ENCODE measurements at regions not wholly inside any gene's neighbourhood (a gene's known extent, or its start where the extent isn't known, plus 50 kb on each side); places are given as distances from the start of the nearest gene placed in this dataset.
"Not testable (repeated sequence)": the region's sequence is repeated elsewhere in the genome, so short reads cannot be mapped to it uniquely, and the experiment has no call there.

DNA sequence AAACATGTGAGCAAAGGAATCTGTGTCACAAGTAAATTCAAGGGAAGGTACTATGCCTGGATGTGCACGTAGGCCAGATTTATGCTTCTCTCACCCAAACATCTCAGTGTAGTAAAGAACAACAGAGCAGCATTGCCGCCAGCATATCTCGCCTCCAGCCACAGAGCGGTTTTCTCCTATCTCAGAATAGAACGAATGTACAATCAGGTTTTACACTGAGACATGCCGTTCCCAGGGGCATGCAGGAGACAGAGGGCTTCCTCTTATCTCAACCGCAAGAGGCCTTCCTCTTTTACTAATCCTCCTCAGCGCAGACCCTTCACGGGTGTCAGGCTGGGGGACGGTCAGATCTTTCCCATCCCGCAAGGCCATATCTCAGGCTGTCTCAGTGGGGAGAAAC is 175.3 kb downstream of the RPIA start:
- DNase-seq: peak; percentile 51

GRCh38 chr2:88868861-88869260 is 177.4 kb downstream of the RPIA start:
- no peak for DNase-seq

GRCh38 chr2:88870267-88870839 is 178.9 kb downstream of the RPIA start:
- no peak for DNase-seq

GRCh38 chr2:88871336-88871735 is 179.9 kb downstream of the RPIA start:
- DNase-seq: no peak

DNA sequence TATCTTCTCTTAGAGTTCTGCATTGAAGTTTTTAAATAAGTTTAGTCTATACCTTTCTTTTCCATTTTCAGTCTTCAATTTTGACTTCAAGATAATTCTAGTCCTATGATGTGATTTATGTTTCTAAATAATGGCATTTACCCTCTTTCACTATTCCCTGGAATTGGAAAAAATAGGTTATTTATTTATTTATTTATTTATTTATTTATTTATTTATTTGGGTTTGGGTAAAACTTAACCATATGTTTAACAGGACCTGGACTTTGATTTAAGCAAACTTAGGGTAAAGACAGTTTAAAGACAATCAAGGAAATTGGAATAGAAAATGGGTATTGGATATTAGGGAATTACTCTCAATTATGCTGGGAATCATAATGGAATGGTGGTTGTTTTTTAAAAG is 182.1 kb downstream of the RPIA start:
- no peak for DNase-seq

- peak; percentile 54 for DNase-seq
Observed at GRCh38 chr2:88874063-88874657, 182.7 kb downstream of the RPIA start.

GRCh38 chr2:88875736-88876135 is 184.3 kb downstream of the RPIA start:
- DNase-seq: no peak

DNA sequence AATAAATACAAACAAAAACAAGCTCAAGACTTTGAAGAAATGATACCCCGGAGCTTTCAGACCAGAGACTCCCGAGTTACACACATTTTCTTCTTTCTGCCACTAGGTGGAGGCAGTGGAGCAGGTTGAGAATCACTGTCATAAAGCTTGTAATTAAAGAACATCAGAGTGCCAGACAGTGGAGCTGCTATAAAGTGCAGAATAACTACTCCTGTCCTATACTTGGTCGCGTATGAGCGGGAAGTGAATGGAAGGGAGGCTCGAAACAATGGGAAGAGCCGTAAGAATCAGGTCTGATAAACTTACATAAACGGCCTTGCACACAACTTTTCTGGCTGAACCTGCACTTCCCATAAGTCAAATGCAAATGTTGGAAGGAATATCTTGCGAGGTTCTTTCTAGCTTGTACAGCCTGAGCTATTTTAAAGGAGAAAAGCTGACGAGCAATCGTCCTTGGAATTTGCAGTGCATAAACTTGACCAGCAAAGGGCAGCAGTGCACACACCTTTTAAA is 189.0 kb downstream of the RPIA start:
- DNase-seq: peak; percentile 40

- DNase-seq: no peak
Observed at GRCh38 chr2:88885275-88885674, 193.8 kb downstream of the RPIA start.

DNA sequence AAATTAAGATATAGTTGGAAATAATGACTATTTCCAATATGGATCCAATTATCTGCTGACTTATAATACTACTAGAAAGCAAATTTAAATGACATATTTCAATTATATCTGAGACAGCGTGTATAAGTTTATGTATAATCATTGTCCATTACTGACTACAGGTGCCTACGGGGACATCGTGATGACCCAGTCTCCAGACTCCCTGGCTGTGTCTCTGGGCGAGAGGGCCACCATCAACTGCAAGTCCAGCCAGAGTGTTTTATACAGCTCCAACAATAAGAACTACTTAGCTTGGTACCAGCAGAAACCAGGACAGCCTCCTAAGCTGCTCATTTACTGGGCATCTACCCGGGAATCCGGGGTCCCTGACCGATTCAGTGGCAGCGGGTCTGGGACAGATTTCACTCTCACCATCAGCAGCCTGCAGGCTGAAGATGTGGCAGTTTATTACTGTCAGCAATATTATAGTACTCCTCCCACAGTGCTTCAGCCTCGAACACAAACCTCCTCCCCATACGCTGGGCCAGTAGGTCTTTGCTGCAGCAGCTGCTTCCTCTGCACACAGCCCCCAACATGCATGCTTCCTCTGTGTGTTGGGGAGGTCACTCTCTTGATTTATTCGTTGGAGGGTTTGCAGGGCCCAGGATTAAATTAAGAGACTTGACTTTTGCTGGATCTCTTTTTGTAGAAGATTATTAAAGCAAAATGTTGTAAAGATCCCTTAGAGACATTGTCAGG is 194.4 kb downstream of the RPIA start:
- DNase-seq: no peak

DNA sequence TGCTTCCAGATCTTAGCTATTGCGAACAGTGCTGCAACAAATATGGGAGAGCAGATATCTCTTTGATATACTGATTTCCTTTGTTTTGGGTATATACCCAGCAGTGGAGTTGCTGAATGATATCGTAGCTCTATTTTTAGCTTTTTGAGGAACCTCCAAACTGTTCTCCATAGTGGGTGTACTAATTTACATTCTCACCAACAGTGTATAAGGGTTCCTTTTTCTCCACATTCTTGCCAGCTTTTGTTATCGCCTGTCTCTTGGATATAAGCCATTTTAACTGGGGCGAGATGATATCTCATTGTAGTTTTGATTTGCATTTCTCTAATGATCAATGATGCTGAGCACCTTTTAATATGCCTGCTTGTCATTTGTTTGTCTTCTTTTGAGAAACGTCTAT is 196.0 kb downstream of the RPIA start:
- not testable (repeated sequence) for DNase-seq

GRCh38 chr2:88892207-88892606 is 200.7 kb downstream of the RPIA start:
- DNase-seq: no peak

- DNase-seq: no peak
Observed at GRCh38 chr2:88892788-88893187, 201.3 kb downstream of the RPIA start.

DNA sequence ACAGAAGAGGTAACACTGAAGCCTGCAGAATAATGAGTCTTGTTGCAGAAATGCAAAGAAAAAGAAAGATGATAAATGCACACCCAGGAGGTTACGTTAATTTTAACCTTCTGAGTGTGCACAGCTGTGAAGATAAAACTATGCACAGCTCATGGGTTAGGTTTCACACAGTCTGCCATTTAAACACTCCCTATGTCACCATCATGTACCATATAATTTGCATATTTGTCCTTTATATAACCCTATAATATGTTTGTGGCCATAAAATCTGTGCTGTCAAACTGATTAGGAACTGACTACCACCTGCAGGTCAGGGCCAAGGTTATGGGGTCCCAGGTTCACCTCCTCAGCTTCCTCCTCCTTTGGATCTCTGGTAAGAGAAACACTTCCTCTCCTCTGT is 205.5 kb downstream of the RPIA start:
- no peak for DNase-seq

DNA sequence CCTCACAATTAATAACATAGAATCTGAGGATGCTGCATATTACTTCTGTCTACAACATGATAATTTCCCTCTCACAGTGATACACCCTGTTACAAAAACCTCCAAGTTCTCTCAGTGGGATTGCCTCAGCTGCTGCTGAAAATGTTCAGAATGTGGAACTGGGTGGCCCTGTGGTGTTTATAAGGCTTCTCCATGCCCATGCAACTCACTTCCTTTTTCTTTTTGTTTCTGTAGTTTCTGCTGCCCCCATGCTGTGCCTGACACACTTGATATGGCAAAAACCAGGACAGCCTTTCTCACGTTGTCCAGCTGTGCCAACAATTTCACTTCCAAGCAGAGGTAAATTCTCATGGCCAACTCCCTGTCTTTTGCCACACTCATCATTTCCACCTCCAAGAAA is 206.2 kb downstream of the RPIA start:
- no peak for DNase-seq

- DNase-seq: peak; percentile 25
Observed at GRCh38 chr2:88903749-88904353, 212.4 kb downstream of the RPIA start.

- no peak for DNase-seq
Observed at GRCh38 chr2:88913280-88913679, 221.8 kb downstream of the RPIA start.

DNA sequence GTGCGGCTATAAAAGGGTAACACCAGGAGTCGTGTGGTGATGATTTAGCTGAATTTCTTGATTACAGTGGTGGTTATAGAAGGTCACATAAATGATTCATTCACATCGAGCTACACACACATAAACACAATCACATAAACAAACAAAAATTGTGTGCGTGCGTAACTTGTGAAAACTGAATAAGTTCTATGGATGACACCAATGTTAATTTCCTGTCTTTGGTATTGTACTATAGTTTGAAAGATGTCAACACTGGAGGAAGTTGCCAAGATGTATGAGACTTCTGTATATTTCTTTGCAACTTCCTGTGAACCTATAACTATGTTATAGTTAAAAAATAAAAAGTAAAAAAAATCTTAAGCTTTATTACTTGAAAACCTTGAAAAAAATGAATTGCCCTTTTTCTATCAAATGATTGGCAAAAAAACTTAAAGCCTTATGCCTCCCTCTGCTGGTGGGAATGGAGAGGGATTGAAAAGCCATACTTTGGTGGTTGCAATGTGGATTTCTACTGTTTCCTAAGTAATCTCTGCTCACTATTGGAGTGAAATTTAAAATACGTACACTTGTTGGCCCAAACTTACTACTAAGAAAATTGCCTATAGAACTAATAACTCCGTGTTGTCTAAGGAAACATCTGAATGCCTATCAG is 227.7 kb downstream of the RPIA start:
- peak; percentile 14 for DNase-seq

GRCh38 chr2:88920399-88920798 is 228.9 kb downstream of the RPIA start:
- not testable (repeated sequence) for DNase-seq

- no peak for DNase-seq
Observed at GRCh38 chr2:88924533-88924932, 233.1 kb downstream of the RPIA start.

DNA sequence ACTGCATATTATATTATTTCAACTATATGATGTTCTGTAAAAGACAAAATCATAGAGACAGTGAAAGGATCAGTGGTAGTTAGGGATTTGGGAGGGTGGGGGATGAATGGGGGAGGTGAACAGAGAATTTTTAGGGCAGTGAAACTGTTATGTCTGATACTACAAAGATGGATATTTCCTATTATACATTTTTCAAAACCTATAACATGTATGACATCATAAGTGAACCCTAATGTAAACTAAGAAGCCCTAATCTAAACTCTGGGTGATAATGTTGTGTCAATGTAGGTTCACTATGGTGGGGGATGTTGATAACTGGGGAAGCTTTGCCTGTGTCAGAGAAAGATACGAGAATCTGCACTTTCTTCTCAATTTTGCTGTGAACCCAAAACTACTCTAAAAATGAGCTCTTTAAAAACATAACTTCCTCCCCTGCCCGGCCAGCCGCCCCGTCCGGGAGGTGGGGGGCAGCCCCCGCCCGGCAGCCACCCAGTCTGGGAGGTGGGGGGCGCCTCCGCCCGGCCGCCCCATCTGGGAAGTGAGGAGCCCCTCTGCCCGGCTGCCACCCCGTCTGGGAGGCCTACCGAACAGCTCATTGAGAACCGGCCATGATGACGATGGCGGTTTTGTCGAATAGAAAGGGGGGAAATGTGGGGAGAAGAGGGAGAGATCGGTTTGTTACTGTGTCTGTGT is 234.4 kb downstream of the RPIA start:
- DNase-seq: no peak

DNA sequence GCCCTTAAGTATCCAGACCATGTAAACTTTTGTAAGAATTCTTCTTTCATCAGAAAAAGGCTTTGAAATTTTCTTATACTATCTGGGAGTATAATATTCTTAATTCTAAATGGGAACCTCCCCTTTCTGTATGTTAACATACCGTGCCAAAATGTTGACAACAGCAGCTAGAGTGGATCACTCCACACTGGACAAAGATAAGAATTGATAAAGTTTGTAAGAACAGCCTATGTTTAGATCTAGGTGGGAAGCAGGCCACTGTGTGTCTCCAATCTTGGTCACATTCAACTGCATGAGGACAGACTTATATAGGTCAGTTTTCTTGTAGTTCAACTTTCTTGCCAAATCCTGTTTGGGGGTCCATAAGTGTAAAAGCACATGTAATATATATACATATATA is 235.7 kb downstream of the RPIA start:
- DNase-seq: no peak

DNA sequence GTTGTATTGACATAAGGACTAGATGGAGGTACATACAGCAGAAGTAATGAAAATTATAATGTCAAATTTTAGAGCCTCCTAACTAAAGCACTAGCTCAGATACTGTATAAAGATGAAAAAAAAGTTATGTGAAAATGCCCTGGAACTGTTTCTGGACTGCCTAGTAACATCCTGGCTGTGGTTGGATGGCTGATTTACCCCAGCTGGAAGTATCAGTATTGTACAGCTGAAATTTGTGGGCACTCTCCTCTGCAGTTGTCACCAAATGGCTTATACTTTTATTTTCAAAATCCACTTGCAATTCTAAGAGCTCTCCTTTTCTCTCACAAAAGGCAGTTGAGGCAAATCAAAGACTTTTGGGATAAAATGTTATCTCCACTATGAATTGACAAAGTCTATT is 239.2 kb downstream of the RPIA start:
- DNase-seq: no peak

Data from RPMI8226 (cell line).